ENCODE measurements at regions not wholly inside any gene's neighbourhood (a gene's known extent, or its start where the extent isn't known, plus 50 kb on each side); places are given as distances from the start of the nearest gene placed in this dataset.
"Not testable (repeated sequence)": the region's sequence is repeated elsewhere in the genome, so short reads cannot be mapped to it uniquely, and the experiment has no call there.

DNA sequence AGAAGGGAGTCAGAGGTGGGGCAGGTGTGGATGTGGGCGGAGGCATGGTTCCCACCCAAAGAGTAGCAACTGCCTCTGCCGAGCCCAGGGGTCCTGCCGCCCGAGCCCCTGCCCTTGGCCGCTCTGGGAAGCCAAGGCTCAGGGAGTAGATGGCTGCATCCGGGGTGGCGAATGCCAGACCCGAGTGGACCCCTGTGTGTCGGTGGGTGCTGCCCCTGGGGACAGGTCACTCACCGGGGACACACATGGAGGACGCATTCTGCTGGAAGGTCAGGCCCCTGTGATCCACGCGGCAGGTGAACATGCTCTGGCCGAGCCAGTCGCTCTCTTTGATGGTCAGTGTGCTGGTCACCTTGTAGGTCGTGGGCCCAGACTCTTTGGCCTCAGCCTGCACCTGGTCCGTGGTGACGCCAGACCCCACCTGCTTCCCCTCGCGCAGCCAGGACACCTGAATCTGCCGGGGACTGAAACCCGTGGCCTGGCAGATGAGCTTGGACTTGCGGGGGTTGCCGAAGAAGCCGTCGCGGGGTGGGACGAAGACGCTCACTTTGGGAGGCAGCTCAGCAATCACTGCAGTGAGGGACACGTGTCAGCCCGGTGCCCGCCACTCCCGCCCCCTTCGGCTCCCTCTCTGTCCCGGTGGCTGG is 329.0 kb downstream of the TMEM121 start:
- DNase-seq (ENCODE audit: low read depth, low spot score): no peak

DNA sequence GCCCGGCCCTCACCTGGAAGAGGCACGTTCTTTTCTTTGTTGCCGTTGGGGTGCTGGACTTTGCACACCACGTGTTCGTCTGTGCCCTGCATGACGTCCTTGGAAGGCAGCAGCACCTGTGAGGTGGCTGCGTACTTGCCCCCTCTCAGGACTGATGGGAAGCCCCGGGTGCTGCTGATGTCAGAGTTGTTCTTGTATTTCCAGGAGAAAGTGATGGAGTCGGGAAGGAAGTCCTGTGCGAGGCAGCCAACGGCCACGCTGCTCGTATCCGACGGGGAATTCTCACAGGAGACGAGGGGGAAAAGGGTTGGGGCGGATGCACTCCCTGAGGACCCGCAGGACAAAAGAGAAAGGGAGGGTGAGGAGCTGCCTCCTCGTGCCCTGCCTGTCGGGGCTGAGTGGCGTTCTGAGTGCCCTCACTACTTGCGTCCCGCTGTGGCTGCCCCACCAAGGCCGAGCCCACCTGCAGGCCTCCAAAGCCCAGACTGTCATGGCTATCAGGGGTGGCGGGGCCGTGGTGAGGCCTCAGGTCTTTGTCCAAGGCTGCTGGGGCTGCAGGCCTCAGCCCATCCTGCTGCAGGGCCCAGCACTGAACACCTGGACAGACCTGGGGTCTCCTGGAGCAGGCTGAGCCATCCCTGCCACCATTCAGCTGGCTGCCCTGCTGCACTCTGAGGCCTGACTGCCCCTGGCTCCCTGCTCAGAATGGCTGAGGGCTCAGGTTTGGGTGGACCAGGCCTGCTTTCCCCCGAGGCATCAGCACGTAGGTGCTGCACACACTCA is 329.7 kb downstream of the TMEM121 start:
- DNase-seq (ENCODE audit: low read depth, low spot score): no peak

GRCh38 chr14:105856676-105857219 is 330.4 kb downstream of the TMEM121 start:
- DNase-seq (ENCODE audit: low read depth, low spot score): no peak

- DNase-seq (ENCODE audit: low read depth, low spot score): no peak
Observed at GRCh38 chr14:105857220-105857825, 330.9 kb downstream of the TMEM121 start.

DNA sequence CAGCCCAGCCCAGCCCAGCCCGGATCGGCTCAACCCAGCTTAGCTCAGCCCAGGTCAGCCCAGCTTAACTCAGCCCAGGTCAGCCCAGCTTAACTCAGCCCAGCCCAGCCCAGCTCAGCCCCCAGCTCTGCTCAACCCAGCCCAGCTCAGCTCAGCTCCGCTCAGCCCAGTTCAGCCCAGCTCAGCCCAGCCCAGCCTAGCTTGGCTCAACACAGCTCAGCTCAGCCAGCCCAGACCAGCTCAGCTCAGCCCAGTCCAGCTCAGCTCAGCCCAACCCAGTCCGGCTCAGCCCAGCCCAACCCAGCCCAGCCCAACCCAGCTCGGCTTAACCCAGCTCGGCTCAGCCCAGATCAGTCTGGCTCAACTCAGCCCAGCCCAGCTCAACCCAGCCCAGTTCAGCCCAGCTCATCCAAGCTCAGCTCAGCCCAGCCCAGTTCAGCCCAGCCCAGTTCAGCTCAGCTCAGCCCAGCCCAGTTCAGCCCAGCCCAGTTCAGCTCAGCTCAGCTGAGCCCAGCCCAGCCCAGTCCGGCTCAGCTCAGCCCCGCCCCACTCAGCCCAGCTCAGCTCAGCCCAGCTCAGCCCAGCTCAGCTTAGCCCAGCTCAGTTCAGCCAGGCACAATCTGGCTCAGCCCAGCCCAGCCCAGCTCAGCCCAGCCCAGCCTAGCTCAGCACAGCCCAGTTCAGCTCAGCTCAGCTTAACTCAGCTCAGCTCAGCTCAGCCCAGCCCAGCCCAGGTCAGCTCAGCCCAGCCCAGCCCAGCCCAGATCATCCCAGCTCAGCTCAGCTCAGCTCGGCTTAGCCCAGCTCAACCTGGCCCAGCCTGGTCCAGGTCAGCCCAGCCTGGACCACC is 331.7 kb downstream of the TMEM121 start:
- no peak for DNase-seq (ENCODE audit: low read depth, low spot score)

- no peak for DNase-seq (ENCODE audit: low read depth, low spot score)
Observed at GRCh38 chr14:105858676-105859025, 332.3 kb downstream of the TMEM121 start.

GRCh38 chr14:105859073-105859716 is 332.8 kb downstream of the TMEM121 start:
- DNase-seq (ENCODE audit: low read depth, low spot score): not testable (repeated sequence)

- DNase-seq (ENCODE audit: low read depth, low spot score): no peak
Observed at GRCh38 chr14:105859717-105860614, 333.6 kb downstream of the TMEM121 start.

- no peak for DNase-seq (ENCODE audit: low read depth, low spot score)
Observed at GRCh38 chr14:105860615-105861580, 334.5 kb downstream of the TMEM121 start.

DNA sequence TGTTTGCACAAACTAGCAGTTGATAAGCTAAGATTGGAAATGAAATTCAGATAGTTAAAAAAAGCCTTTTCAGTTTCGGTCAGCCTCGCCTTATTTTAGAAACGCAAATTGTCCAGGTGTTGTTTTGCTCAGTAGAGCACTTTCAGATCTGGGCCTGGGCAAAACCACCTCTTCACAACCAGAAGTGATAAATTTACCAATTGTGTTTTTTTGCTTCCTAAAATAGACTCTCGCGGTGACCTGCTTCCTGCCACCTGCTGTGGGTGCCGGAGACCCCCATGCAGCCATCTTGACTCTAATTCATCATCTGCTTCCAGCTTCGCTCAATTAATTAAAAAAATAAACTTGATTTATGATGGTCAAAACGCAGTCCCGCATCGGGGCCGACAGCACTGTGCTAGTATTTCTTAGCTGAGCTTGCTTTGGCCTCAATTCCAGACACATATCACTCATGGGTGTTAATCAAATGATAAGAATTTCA is 335.6 kb downstream of the TMEM121 start:
- DNase-seq (ENCODE audit: low read depth, low spot score): no peak

DNA sequence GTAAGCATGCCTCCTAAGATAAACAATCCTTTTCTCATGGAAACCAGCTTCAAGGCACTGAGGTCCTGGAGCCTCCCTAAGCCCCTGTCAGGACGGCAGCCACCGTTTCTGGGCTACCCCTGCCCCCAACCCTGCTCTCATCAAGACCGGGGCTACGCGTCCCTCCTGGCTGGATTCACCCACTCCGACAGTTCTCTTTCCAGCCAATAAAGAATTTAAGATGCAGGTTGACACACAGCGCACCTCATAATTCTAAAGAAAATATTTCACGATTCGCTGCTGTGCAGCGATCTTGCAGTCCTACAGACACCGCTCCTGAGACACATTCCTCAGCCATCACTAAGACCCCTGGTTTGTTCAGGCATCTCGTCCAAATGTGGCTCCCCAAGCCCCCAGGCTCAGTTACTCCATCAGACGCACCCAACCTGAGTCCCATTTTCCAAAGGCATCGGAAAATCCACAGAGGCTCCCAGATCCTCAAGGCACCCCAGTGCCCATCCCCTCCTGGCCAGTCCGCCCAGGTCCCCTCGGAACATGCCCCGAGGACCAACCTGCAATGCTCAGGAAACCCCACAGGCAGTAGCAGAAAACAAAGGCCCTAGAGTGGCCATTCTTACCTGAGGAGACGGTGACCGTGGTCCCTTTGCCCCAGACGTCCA is 336.3 kb downstream of the TMEM121 start:
- DNase-seq (ENCODE audit: low read depth, low spot score): no peak

DNA sequence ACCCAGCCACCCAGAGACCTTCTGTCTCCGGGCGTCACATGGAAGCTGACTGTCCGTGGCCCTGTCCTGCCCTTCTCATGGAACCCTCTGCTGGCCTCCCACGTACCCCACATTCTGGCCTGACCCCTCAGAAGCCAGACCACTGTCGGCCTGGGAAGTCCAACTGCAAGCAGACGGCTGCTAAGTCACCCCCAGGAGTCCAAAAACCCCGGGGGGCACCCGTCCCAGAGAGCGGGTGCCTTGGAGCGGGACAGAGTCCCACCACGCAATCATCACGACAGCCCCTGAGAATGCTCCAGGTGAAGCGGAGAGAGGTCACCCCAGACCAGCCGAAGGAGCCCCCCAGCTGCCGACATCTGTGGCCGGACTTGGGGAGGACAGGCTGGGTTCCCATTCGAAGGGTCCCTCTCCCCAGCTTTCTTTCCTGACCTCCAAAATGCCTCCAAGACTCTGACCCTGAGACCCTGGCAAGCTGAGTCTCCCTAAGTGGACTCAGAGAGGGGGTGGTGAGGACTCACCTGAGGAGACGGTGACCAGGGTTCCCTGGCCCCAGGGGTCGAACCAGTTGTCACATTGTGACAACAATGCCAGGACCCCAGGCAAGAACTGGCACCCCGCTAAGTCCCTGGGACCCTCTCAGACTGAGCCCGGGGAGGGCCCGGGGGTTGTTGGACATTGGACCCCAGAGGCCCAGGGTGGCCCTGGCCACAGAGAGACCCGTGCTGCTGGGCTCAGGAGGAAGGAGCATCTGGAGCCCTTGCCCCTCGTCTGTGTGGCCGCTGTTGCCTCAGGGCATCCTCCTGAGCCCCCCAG is 337.1 kb downstream of the TMEM121 start:
- DNase-seq (ENCODE audit: low read depth, low spot score): no peak

DNA sequence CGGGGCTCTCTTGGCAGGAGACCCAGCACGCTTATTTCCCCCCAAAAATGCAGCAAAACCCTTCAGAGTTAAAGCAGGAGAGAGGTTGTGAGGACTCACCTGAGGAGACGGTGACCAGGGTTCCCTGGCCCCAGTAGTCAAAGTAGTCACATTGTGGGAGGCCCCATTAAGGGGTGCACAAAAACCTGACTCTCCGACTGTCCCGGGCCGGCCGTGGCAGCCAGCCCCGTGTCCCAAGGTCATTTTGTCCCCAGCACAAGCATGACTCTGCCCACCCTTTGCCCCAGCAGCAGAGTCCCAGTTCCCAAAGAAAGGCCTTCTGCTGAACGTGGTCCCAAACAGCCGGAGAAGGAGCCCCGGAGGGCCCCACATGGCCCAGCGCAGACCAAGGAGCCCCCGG is 337.7 kb downstream of the TMEM121 start:
- no peak for DNase-seq (ENCODE audit: low read depth, low spot score)

- no peak for DNase-seq (ENCODE audit: low read depth, low spot score)
Observed at GRCh38 chr14:105864651-105865265, 338.4 kb downstream of the TMEM121 start.

GRCh38 chr14:105865266-105865903 is 339.0 kb downstream of the TMEM121 start:
- no peak for DNase-seq (ENCODE audit: low read depth, low spot score)
